Stimulated activated naive B cell treated with anti-CD40 and anti-IgM and Interleukin-4, amounts not matched to agents 10 μg/mL and 1 μg/mL and 100 μg/mL, for 72 hours (primary cell): ENCODE measurements at regions not wholly inside any gene's neighbourhood (a gene's known extent, or its start where the extent isn't known, plus 50 kb on each side); places are given as distances from the start of the nearest gene placed in this dataset.
"Not testable (repeated sequence)": the region's sequence is repeated elsewhere in the genome, so short reads cannot be mapped to it uniquely, and the experiment has no call there.

Experiments used
- ATAC-seq, 2 donors: fragments of 150-1000 bp; cut with Tn5 transposase; replicated peaks; 2 replicates each; pipeline ENCODE4 v1.10.0; 2021; ENCODE audit warnings: moderate library complexity in 1 of 2
- DNase-seq: peaks from one replicate; pipeline ENCODE4 v3.0.0; 2021
- H3K27ac Mint-ChIP-seq: one replicate; pipeline ENCODE4 v1.8.0; 2022; ENCODE audit warnings: mild to moderate bottlenecking, mixed read lengths
- H3K27me3 Mint-ChIP-seq, 2 donors: one replicate each; pipeline ENCODE4 v1.8.0; 2022; ENCODE audit warnings: mixed read lengths in 2 of 2
- H3K36me3 Mint-ChIP-seq, 2 donors: one replicate each; pipeline ENCODE4 v1.8.0; 2022; ENCODE audit warnings: mixed read lengths in 2 of 2, mild to moderate bottlenecking in 1 of 2
- H3K4me1 Mint-ChIP-seq, 2 donors: one replicate each; pipeline ENCODE4 v1.8.0; 2022; ENCODE audit warnings: mixed read lengths in 2 of 2, mild to moderate bottlenecking in 1 of 2
- H3K4me3 Mint-ChIP-seq, 2 donors: one replicate each; pipeline ENCODE4 v1.8.0; 2022; ENCODE audit warnings: mild to moderate bottlenecking in 2 of 2, mixed read lengths in 2 of 2, moderate library complexity in 1 of 2
- H3K9me3 Mint-ChIP-seq, 2 donors: one replicate each; pipeline ENCODE4 v1.8.0; 2022; ENCODE audit warnings: mixed read lengths in 2 of 2, mild to moderate bottlenecking in 1 of 2

DNA sequence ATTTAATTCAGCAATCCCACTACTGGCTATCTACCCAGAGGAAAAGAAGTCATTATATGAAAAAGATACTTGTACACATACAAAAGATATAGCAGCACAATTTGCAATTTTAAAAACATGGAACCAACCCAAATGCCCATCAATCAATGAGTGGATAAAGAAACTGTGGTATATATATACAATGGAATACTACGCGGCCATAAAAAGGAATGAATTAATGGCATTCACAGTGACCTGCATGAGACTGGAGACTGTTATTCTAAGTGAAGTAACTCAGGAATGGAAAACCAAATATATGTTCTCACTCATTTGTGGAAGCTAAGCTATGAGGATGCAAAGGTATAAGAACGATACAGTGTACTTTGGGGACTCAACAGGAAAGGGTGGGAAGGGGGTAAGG lies 102.8 kb upstream of the KCNMA1 start:
- H3K27me3 Mint-ChIP-seq = peaks cover 5 to 26% of the 10 kb centered on the region in 2 donors
- not testable (repeated sequence) for H3K4me1 Mint-ChIP-seq, H3K4me3 Mint-ChIP-seq, H3K36me3 Mint-ChIP-seq, H3K27ac Mint-ChIP-seq, DNase-seq, ATAC-seq
- peaks cover 24 to 28% of the 10 kb centered on the region in 2 donors for H3K9me3 Mint-ChIP-seq

DNA sequence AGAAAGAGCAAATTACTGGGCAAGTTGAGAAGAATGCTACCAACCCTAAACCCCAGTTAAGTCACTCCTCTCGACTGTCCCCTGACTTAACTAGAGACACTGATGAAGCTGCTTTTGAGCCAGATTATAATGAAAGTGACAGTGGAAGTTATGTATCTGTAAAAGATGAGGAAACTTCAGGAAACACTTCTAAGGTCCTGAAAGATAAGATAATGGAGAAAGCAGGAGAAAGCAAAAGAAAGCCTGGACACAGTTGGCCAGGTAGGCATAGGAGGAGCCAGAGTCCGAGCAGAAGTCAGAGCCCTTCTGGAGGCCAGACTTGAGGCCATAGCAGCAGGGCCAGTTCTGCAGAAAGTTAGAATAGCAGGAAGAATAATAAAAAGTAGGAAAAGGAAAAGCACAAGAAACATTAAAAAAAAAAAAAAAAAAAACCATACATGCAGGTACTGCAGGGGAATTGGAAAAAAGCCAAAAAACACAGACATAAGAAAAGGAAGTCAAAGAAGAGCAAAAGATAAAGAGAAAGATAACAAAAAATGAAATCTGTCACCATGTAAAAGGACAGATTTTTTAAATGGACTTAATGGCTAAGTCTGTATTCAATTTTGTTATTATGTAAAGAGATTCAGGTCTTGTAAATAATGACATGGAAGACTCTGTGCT lies 101.0 kb upstream of the KCNMA1 start:
- peaks cover 5 to 26% of the 10 kb centered on the region in 2 donors for H3K27me3 Mint-ChIP-seq
- H3K27ac Mint-ChIP-seq = no peak overlapping the region
- H3K4me1 Mint-ChIP-seq = no peaks in the 10 kb centered on the region
- DNase-seq = no peak
- ATAC-seq = no peak
- H3K4me3 Mint-ChIP-seq = no peak overlapping the region
- peaks cover 0 to 7% of the 10 kb centered on the region in 2 donors for H3K36me3 Mint-ChIP-seq
- peaks cover 24 to 28% of the 10 kb centered on the region in 2 donors for H3K9me3 Mint-ChIP-seq

DNA sequence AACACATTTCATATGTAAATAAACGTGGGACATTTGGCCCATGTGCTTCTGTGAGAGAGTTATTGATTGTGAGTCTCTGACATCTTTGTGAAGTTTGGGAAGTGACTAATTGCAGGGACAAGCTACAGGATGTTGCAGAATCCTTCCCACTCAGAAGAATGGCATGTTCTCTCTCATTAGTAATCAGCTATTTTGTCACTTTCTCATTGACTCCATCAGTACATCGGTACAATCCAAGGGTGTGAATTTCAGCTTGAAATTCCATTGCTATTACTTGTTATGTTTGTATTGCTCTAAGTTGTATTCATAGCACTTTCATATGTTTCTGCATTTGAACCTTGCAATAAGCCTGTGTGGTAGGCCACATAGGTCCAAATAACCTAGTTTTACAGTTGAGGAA lies 100.0 kb upstream of the KCNMA1 start:
- no peaks in the 10 kb centered on the region for H3K4me1 Mint-ChIP-seq
- no peak for ATAC-seq

DNA sequence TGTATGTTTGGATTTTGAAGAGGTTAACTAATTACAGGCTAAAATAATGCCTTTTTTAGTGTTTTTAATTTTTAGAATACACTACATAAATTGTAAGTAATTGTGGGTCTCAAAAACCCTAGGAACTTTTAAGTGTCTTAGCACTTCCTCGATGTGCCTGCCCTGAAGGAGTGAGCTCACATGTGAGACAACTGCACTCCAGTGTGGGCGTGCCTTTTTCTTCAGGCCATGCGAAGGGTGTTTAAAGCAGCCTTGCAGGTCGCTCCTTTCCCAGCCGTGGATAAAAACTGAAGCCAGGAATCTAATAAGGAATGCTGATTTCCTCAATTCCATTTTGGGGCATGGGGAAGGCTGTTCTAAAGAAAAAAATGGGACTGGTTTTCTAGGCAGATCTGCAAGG lies 97.5 kb upstream of the KCNMA1 start:
- DNase-seq, H3K36me3 Mint-ChIP-seq, ATAC-seq, H3K27ac Mint-ChIP-seq, H3K4me1 Mint-ChIP-seq, H3K4me3 Mint-ChIP-seq: not testable (repeated sequence)
- Mint-ChIP-seq H3K9me3 (peaks cover 21% of the 10 kb centered on the region in 2 donors), H3K27me3 (peaks cover 5 to 22% of the 10 kb centered on the region in 2 donors)

More for the DNA sequence above, 100.0 kb upstream of the KCNMA1 start:
- H3K27ac Mint-ChIP-seq = no peak overlapping the region
- DNase-seq = no peak
- peaks cover 0 to 20% of the 10 kb centered on the region in 2 donors for H3K27me3 Mint-ChIP-seq
- peaks cover 0 to 7% of the 10 kb centered on the region in 2 donors for H3K36me3 Mint-ChIP-seq
- peaks cover 24 to 28% of the 10 kb centered on the region in 2 donors for H3K9me3 Mint-ChIP-seq
- H3K4me3 Mint-ChIP-seq = no peak overlapping the region

DNA sequence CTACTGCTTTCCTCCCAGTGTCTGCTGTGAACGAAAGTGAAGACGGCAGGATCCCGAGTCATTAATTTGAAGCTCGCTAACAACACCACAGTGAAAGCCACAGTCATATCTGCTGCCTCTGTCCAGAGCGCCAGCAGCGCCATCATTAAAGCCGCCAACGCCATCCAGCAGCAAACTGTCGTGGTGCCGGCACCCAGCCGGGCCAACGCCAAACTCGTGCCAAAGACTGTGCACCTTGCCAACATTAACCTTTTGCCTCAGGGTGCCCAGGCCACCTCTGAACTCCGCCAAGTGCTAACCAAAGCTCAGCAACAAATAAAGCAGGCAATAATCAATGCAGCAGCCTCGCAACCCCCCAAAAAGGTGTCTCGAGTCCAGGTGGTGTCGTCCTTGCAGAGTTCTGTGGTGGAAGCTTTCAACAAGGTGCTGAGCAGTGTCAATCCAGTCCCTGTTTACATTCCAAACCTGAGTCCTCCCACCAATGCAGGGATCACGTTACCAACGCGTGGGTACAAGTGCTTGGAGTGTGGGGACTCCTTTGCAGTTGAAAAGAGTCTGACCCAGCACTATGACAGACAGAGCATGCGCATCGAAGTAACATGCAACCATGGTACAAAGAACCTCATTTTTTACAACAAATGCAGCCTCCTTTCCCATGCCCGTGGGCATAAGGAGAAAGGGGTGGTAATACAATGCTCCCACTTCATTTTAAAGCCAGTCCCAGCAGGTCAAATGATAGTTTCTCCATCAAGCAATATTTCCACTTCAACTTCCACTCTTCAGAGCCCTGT lies 94.8 kb upstream of the KCNMA1 start:
- ATAC-seq (no peak), DNase-seq (no peak)
- Mint-ChIP-seq H3K27me3 (peaks cover 13 to 21% of the 10 kb centered on the region in 2 donors), H3K4me3 (no peak overlapping the region), H3K27ac (no peak overlapping the region), H3K4me1 (no peaks in the 10 kb centered on the region), H3K36me3 (peaks cover 0 to 5% of the 10 kb centered on the region in 2 donors), H3K9me3 (peaks cover 6 to 7% of the 10 kb centered on the region in 2 donors)

DNA sequence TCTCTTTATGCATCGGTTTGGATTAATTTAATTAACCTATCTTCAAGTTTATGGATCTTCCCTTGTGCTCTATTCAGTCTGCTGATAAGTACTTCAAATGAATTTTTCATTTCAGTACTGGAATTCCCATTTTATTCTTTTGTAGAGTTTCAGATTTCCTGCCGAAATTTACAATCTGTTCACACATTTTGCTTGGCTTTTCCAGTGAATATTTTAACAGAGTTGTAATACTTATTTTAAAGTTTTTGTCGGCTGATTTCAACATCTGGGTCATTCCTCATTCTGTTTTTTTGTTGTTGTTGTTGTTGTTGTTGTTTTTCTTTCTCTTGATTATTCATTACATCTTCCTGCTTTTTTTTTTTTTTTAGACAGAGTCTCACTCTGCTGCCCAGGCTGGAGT lies 89.9 kb upstream of the KCNMA1 start:
- no peaks in the 10 kb centered on the region for H3K4me1 Mint-ChIP-seq
- peaks cover 13 to 15% of the 10 kb centered on the region in 2 donors for H3K27me3 Mint-ChIP-seq
- no peaks in the 10 kb centered on the region for H3K36me3 Mint-ChIP-seq
- H3K4me3 Mint-ChIP-seq = no peak overlapping the region
- ATAC-seq = no peak
- DNase-seq = no peak
- no peak overlapping the region for H3K27ac Mint-ChIP-seq
- peaks cover 3 to 5% of the 10 kb centered on the region in 2 donors for H3K9me3 Mint-ChIP-seq

DNA sequence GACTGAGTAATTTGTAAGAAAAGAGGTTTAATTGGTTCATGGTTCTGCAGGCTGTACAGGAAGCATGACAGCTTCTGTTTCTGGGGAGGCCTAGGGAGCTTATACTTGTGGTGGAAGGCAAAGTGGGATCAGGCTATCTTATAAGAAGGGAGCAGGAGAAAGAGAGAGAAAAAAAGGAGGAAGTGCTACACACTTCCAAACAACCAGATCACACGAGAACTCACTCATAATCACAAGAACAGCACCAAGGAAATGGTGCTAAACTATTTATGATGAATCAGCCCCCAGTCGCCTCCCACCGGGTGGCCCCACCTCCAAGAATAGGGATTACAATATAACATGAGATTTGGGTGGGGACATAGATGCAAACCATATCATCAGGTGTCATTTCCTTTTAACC lies 89.1 kb upstream of the KCNMA1 start:
- Mint-ChIP-seq H3K36me3 (no peaks in the 10 kb centered on the region), H3K27me3 (peaks cover 13 to 15% of the 10 kb centered on the region in 2 donors), H3K9me3 (peaks cover 3 to 5% of the 10 kb centered on the region in 2 donors), H3K4me1 (no peaks in the 10 kb centered on the region), H3K4me3 (no peak overlapping the region), H3K27ac (no peak overlapping the region)
- DNase-seq (no peak), ATAC-seq (no peak)

DNA sequence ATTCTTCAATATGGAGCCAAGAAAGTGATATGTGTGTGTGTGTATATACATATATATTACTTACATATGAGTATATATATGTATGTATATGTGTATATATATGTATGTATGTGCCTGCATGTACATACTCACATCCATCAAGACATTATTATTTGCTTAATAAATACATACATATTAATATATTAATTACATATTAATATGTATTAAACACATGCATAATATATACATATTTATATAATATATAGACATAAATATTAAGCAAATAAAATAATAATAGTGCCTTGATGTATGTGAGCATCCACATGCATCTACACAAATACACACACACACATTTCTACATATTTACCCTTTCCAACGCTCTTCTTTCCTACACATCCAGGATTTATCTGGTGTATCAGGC lies 88.7 kb upstream of the KCNMA1 start:
- Mint-ChIP-seq H3K4me3 (no peak overlapping the region), H3K27ac (no peak overlapping the region), H3K36me3 (no peaks in the 10 kb centered on the region), H3K9me3 (peaks cover 3 to 5% of the 10 kb centered on the region in 2 donors), H3K4me1 (no peaks in the 10 kb centered on the region), H3K27me3 (peaks cover 13 to 15% of the 10 kb centered on the region in 2 donors)
- ATAC-seq (no peak), DNase-seq (no peak)

DNA sequence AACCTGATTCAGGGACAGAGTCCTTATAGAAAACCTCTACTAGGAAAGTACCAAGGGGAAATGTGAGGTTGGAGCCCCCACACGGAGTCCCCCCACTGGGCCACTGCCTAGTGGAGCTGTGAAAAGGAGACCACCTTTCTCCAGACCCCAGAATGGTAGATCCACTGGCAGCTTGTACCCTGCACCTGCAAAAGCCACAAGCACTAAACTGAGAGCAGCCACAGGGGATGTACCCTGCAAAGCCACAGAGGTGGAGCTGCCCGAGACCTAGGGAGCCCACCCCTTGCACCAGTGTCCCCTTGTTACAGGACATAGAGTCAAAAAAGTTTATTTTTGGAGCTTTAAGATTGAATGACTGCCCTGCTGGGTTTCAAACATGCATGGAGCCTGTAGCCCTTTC lies 87.2 kb upstream of the KCNMA1 start:
- Mint-ChIP-seq H3K4me3 (no peak overlapping the region), H3K9me3 (peaks cover 3 to 5% of the 10 kb centered on the region in 2 donors), H3K36me3 (no peaks in the 10 kb centered on the region), H3K27me3 (peaks cover 7 to 8% of the 10 kb centered on the region in 2 donors), H3K4me1 (no peaks in the 10 kb centered on the region), H3K27ac (no peak overlapping the region)
- DNase-seq = no peak
- ATAC-seq = no peak

DNA sequence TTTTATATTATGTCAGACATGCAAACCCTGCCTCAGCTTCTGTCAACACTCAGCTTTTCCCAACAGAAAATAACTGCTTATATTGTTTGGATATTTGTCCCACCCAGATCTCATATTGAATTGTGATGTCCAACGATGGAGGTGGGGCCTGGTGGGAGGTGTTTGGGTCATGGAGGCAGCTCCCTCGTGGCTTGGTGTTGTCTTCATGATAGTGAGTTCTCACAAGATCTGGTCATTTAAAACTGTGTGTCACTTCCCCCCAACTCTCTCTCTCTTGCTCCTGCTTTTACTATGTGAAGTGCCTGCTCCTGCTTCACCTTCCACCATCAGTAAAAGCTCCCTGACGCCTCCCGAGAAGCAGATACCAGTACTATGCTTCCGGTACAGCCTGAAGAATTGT lies 85.8 kb upstream of the KCNMA1 start:
- no peak overlapping the region for H3K27ac Mint-ChIP-seq
- H3K36me3 Mint-ChIP-seq = no peaks in the 10 kb centered on the region
- no peak for DNase-seq
- no peak for ATAC-seq
- H3K27me3 Mint-ChIP-seq = peaks cover 14 to 16% of the 10 kb centered on the region in 2 donors
- peaks cover 3 to 5% of the 10 kb centered on the region in 2 donors for H3K9me3 Mint-ChIP-seq
- peaks cover 0 to 2% of the 10 kb centered on the region in 2 donors for H3K4me1 Mint-ChIP-seq
- H3K4me3 Mint-ChIP-seq = no peak overlapping the region

DNA sequence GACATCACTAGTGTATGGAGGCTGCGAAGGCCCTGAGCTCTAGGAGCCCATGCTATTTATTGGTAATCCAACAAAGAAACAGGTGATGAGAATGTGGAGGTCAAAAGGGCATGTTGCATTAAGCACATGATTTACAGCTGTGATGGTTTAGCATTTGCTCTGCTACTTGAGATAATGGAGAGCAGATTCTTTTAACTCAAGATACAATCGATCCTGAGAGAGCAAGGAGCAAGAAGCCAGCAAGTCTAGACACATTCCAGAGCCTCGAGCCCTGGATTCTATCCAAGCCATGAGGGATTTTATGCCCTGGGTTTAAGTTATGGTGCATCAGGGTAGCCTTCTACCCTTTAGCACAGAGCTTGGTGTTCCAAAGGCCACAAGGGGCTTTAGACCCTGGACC lies 85.3 kb upstream of the KCNMA1 start:
- not testable (repeated sequence) for H3K27ac Mint-ChIP-seq, H3K4me3 Mint-ChIP-seq, H3K9me3 Mint-ChIP-seq, H3K36me3 Mint-ChIP-seq, DNase-seq, ATAC-seq, H3K4me1 Mint-ChIP-seq
- H3K27me3 Mint-ChIP-seq = peaks cover 14 to 17% of the 10 kb centered on the region in 2 donors

DNA sequence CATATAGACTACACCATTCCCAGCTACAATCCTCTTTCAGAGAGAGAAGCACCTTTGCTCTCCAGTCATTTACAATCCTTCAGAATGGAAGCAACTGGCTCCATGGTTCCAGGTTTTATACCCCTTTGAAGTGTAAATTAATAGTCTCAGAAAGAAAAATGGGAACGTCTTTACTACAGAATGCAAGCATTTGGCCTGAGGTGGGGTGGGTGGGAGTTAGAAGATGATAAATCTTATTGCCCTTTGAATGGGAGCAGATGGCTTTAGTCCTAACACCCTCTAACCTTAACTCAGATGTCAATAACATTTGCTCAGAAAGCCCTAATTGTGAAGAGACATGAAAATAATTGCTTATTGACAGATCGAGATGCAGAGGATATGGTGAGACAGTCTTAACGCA lies 84.2 kb upstream of the KCNMA1 start:
- DNase-seq (no peak), ATAC-seq (no peak)
- peaks cover 3 to 5% of the 10 kb centered on the region in 2 donors for H3K9me3 Mint-ChIP-seq
- H3K36me3 Mint-ChIP-seq = no peaks in the 10 kb centered on the region
- peaks cover 0 to 2% of the 10 kb centered on the region in 2 donors for H3K4me1 Mint-ChIP-seq
- H3K27ac Mint-ChIP-seq = no peak overlapping the region
- H3K4me3 Mint-ChIP-seq = no peak overlapping the region
- peaks cover 12 to 17% of the 10 kb centered on the region in 2 donors for H3K27me3 Mint-ChIP-seq

DNA sequence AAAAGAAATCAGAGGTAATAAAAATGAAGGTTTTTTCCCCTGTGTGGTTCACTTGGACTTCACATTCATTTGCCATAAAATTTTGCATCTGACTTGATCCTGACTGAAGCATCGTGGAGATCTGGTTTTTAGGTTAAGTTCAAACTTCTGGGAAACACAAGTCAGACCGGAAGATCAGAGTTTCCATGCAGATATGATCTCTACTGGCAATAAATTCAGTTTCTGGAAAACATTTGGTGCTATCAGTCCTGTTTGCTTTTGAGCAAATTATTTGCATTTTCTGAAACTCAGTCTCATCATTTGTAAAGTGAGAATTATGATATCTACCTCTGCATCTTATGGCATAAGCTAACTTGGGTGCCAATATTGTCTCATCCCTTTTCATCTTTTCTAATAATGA lies 81.3 kb upstream of the KCNMA1 start:
- peaks cover 13 to 22% of the 10 kb centered on the region in 2 donors for H3K27me3 Mint-ChIP-seq
- H3K36me3 Mint-ChIP-seq = no peaks in the 10 kb centered on the region
- H3K4me1 Mint-ChIP-seq = peaks cover 0 to 2% of the 10 kb centered on the region in 2 donors
- DNase-seq (no peak), ATAC-seq (no peak)
- no peak overlapping the region for H3K27ac Mint-ChIP-seq
- no peak overlapping the region for H3K4me3 Mint-ChIP-seq
- peaks cover 3 to 5% of the 10 kb centered on the region in 2 donors for H3K9me3 Mint-ChIP-seq

DNA sequence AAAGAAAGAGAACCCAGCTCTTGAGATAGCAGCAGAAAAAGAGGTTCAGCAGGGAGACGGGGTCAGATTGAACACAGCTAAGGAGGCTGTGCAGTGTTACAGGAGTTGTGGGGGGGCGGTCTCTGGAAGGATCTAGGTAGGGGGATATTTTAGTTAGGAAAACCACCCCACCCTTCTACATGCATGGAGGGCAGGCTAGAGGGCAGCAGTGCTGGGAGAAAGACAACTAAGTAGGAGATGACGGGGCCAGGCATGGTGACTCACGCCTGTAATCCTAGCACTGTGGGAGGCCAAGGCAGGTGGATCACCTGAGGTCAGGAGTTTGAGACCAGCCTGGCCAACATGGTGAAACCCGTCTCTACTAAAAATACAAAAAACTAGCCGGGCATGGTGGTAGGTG lies 80.7 kb upstream of the KCNMA1 start:
- H3K4me1 Mint-ChIP-seq, H3K27ac Mint-ChIP-seq, H3K9me3 Mint-ChIP-seq, H3K4me3 Mint-ChIP-seq, ATAC-seq, DNase-seq, H3K36me3 Mint-ChIP-seq: not testable (repeated sequence)
- peaks cover 19 to 28% of the 10 kb centered on the region in 2 donors for H3K27me3 Mint-ChIP-seq

DNA sequence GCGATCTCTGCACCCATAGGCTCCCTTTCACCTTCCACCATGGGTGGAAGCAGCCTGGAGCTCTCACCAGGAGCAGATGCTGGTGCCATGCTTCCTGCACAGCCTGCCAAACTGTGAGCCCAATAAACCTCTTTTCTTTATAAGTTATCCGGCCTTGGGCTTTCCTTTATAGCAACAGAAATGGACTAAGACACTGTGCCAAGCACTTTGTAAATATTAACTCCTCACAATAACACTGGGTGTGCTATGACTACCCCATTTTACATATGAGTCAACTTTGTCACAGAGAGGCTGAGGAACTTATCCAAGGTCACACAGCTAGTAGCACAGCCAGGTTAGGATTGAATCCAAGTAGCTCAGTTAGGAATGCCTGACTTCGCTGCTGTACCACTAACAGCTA lies 79.7 kb upstream of the KCNMA1 start:
- DNase-seq = no peak
- no peaks in the 10 kb centered on the region for H3K36me3 Mint-ChIP-seq

More for the DNA sequence above, 79.7 kb upstream of the KCNMA1 start:
- Mint-ChIP-seq H3K4me3 (no peak overlapping the region), H3K4me1 (peaks cover 0 to 2% of the 10 kb centered on the region in 2 donors), H3K27me3 (peaks cover 19 to 31% of the 10 kb centered on the region in 2 donors), H3K9me3 (no peaks in the 10 kb centered on the region), H3K27ac (no peak overlapping the region)
- ATAC-seq = no peak
